ENCODE measurements at regions not wholly inside any gene's neighbourhood (a gene's known extent, or its start where the extent isn't known, plus 50 kb on each side); places are given as distances from the start of the nearest gene placed in this dataset.

- no peak for DNase-seq
Observed at GRCh38 chr9:135220601-135221575, 133.4 kb downstream of the OLFM1 start.

DNA sequence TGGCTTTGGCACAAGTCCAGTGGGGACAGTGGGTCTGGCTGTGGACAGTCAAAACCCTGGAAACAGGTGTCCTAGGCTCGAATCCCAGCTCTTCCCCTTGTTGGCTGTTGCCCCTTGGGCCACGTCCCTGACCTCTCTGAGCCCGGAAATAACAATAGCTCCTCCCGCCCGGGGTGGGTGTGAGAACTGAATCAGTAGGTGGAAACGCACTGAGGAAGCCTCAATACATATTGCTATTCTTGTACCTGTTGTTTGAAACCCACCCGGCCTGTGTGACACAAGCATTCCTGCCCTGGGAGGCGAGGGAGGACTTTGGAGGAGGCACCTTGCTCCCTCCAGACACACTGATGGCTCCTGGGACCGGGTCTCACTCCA, 134.1 kb downstream of the OLFM1 start:
- no peak for DNase-seq

GRCh38 chr9:135221951-135222631, 134.6 kb downstream of the OLFM1 start:
- no peak for DNase-seq

GRCh38 chr9:135222881-135223760, 135.7 kb downstream of the OLFM1 start:
- DNase-seq, result no peak

DNA sequence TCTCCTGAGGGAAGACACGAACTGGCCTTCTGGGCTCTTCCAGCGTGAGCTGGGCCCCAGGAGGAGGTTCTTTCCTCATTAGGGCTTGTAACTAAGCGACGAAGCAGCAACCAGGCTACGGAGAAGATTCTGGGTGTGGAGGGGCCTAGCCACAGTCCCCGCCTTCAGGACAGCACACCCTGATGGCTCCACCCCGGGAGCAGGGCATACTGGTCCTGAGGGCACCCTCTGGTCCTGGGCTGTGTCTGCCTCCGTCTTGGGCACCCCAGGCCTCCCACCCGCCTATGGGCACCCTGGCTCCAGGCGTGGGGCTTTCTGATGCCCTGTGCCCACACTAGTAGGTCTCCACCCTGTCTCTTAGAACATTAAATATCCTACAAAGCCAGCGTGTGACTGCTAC, 136.4 kb downstream of the OLFM1 start:
- no peak for DNase-seq

GRCh38 chr9:135224286-135224877, 136.9 kb downstream of the OLFM1 start:
- no peak for DNase-seq

GRCh38 chr9:135224921-135225541, 137.6 kb downstream of the OLFM1 start:
- DNase-seq, result no peak

DNA sequence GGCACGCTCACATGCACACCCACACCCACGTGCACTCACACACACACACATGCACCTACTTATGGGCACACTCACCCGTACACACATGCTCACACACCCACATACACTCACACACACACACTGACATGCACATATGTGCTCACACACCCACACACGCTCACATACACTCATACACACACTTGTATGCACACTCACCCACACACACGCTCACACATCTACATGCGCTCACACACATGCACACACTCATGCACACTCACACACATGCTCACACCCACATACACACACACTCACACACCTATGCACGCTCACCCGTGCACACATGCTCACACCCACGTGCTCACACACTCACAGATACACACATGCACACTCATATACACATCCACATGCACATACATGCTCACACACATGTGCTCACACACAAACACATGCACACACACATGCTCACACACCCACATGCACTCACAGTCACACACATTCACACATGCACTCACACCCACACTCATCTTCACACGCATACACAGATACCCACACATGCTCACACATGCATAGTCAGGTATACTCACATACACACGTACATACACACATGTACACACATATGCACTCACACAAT, 138.3 kb downstream of the OLFM1 start:
- no peak for DNase-seq

- no peak for DNase-seq
Observed at GRCh38 chr9:135226369-135227050, 139.0 kb downstream of the OLFM1 start.

DNA sequence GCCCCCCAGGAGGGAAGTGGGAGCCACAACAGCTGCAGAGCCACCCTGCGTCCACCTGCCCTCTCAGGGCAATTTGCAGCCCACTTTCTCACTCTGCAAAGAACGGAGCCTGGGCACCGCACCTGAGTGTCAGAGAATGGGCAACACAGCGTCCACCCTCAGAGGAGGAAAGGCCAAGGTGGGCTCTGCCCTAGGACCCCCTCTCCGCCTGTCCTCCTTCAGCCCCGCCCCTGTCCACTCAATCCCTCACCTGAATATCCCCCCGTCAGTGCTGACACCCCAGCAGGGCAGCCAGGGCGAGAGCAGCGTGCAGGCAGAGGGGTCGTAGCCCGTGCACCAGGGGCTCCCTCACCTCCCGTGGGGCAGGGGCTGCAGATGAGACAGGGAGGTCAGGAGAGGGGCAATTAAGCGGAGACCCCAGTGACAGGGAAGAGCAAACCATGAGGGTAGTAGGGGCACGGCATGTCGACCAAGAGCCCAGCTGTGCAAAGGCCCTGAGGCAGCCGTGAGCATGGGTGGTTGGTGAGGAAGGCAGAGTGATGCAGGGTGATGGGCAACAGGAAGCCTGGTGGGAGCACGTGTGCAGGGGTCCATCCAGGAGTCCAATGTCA, 140.3 kb downstream of the OLFM1 start:
- DNase-seq, result no peak

GRCh38 chr9:135228345-135228982, 141.0 kb downstream of the OLFM1 start:
- no peak for DNase-seq

GRCh38 chr9:135228983-135229625, 141.6 kb downstream of the OLFM1 start:
- DNase-seq, result no peak

GRCh38 chr9:135229701-135230385, 142.4 kb downstream of the OLFM1 start:
- no peak for DNase-seq

- no peak for DNase-seq
Observed at GRCh38 chr9:135230386-135230765, 142.9 kb downstream of the OLFM1 start.

DNA sequence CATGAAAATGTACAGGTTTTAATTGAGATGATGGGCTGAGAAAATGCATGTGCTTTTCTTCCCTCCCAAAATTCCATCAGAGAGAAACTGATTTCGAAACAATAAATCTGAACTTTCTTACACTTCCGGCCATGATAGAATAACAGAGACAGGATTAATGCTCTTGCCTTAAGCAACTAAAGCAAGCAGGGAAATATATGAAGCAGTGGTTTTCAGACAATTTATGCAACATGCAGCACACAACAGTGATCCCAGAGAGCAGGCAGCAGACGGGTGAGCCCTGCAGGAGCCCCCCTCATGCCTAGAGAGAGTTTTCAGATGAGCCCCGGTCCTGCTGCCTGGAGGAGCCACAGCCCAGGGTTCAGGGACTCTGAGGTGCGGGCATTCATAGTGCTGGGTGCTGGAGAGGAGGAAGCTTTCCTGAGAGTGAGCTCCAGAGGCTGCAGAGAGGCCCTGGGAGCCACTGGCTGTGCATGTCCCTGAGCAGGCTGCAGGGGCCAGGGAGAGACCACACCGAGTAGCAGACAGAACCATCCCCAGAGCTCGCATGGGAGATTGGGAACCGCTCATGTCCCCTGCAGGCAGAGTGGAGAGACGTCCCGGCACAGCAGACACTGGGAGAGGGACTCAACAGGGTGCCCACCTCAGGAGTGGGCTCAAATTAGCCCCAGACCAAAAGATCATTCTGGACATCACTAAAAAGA, 143.5 kb downstream of the OLFM1 start:
- no peak for DNase-seq

DNA sequence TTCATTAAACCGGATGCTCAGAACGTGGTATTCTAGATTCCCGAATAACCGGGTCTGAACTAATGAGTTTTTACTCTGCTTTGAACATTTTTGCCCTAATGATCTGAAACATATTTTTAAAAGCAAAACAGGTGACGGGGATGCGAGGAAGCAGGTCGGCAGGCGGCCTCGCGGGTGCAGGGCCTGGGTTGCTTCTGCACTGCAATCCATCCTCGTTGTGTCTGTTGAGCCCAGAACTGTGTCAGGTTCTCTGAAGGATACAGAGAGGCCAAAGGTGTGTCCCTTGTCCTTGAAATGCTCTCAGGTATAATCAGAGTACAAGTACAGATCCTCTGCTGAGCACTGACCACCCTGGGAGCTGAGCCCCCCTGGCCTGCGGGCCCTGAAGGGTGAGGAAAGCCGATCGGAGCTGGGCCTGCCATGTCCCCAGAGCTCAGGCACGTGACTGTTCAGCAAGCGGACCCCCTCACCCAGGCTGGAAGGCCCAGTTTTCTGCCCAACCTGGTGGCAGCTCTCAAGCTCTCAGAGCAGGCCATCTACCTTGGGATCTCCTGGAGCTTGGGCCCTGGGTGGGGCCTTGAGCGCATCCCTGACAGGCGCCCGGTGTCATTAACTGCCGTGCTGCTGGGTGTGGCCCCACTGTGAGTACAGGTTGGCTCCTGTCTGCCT, 151.8 kb downstream of the OLFM1 start:
- no peak for DNase-seq

- no peak for DNase-seq
Observed at GRCh38 chr9:135239769-135240141, 152.3 kb downstream of the OLFM1 start.

DNA sequence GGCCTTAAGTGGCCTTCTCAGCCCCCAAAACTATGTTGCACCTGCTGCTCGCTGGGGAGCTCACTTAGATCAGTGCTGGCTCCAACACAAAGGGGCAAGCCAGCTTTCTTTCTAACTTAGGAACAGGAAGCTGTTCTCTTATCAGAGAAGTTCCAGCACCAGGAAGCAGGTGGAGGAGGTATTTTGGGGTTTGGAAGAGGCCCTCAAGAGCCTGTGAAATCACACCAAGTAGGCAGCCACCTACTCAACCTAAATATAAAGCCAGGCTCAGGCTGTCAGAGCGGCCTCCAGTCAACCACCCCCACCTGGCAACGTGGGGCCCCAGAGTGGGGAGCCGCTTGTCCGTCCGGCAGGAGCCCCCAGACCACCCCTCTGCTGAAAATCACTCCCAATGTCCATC, 152.8 kb downstream of the OLFM1 start:
- DNase-seq, result no peak

Measured in stimulated activated CD4-positive, alpha-beta T cell treated with anti-CD3 and anti-CD28 coated beads, Interleukin-2, amount 100 ng/mL, for 24 hours (primary cell).